GM21825 (cell line): ENCODE measurements at regions not wholly inside any gene's neighbourhood (a gene's known extent, or its start where the extent isn't known, plus 50 kb on each side); places are given as distances from the start of the nearest gene placed in this dataset.

ENCODE experiments used
- ATAC-seq: cut with Tn5 transposase; IDR thresholded peaks from one replicate; pipeline ENCODE4 v1.9.1; 2021; ENCODE audit warnings: mild to moderate bottlenecking, moderate library complexity; ENCODE audit not compliant: unreplicated experiment

- ATAC-seq = no peak
These were observed 217.0 kb upstream of the TLE3 start for GRCh38 chr15:70314688-70315087.

DNA sequence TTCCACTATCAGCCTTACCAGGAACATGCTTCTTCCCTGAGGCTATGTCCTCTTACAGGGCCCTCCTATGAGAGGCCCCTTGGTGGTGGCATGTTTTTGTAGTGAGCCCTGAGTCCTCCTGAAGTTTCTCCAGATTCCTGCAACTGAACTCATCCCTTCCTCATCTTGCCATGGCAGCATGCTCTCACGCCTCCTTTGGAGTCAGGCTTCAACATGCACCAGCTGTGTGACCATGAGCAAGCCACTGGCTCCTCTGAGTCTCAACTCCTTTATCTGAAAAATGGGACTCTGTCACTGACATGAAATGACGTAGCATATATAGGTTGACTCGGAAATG lies 216.3 kb upstream of the TLE3 start:
- ATAC-seq = no peak

DNA sequence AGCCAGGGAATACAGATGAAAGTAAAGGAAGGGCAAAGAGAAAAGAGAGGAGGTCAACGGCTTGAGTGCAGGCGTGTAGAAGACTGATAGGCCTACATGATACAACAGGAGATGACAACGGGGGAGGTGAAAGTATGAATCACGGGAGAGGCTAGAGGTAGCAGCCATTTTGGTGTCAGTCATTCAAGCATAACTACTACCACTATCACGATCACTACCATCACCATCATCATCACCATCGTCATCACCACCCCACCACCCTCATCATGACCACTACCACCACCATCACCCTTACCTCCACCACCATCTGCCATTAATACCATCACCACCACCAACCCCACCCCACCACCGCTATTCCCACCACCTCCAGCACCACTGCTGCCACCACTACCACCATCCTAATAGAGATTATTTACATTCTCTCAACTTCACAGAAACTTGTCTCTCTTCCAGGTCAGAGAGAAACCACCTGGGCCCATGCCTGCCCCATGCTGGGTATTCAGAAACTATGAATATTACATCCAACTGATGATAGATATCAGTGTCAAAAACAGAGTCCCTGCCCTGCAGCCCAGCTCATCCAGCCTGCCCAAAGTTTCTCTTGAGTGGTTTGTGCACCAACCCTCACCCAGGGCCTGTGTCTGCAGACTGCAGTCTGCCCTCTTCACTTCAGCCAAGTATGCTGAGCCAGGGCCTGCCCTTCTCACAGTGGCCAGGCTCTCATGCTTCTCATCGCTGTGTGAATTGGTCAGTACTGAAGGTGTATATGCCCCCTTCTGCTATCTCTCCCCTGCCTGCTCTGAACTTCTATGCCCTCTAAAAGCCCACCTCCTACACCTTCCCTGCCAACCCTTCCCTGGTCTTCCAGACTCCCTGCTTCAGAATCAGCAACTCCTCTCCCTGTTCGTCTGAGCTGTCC lies 215.6 kb upstream of the TLE3 start:
- no peak for ATAC-seq

DNA sequence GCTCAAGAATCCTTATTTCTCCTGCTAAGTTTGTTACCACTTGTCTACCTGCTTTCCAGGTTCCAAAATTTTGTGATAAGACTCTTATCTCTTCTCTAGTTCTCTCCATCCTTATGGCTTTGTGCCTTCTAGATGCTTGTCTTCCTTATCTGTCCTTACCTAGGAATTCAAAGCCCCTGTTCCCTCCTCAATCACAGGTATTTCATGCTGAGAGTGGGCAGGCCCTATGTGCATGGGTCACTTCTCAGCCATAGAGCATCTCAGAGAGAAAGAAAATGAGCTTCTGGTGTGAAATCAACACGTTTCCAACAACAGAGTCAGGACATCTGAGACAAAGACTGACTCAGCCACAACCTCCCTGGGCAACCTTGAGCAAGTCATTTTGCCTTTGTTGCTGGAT lies 214.1 kb upstream of the TLE3 start:
- no peak for ATAC-seq

- ATAC-seq = no peak
These were observed 212.0 kb upstream of the TLE3 start for GRCh38 chr15:70309716-70310115.

DNA sequence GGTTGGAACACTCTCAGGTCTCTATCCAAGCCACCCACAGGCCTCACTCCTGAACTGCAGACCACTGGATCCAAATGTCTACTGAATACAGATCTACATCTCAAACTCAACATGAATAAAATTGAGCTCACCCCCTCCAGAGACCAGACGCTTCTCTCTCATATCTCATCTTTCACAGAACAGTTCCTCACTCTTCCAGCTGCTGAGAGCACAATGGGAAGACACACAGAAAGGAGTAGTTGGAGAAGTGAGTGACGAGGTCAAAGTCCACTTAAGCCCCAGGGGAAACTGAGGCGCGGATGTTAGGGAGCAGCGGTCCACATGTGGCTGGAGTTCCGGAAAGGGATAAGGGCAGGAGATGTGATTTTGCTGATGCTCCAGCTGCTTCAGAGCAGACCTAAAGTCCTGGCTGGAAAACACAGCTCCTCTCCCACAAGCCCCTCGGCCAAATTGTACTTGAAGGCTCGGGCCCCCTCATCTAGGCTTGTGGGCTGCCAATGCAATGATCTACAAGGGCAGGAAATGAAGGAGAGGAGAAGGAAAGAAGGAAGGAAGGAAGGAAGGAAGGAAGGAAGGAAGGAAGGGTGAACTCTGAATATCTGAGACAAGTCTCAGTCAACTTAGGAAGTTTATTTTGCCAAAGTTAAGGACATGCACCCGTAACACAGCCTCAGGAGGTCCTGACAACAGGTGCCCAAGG lies 211.2 kb upstream of the TLE3 start:
- no peak for ATAC-seq

DNA sequence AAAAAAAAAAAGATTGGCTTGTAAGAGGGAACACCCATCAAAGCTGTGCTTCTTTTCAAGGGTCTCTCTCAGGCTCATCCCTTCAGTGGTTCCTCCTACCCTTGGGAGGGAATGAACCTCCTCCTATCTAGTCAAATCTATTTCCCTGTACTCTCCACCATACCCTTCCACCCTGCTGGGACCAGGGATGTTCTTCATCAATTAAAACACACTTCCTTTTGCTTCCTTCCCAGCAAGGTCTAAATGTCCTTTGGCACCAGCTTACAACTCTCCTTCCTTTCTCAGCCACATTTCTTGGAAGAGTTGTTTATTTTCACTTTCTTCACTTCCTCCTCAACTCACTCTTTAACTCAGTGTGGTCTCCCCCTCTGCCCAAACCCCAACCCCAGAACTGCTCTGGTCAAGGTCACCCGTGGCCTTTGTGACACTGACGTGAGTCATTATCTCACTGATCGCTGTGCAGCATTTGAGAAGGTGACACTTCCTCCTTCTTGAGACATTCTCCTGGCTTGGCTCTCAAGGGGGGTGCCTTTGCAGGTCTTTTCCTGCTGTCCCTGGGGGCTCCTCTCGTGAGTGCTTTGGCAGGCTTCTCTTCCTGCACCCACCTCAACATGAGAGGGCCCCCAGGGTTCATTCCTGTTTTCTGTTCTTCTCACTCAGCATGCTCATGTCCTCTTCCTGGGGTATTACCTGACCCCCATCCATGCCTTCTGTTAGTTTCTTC lies 210.5 kb upstream of the TLE3 start:
- no peak for ATAC-seq

GRCh38 chr15:70306582-70306981 lies 208.9 kb upstream of the TLE3 start:
- no peak for ATAC-seq

- no peak for ATAC-seq
These were observed 208.4 kb upstream of the TLE3 start for GRCh38 chr15:70306081-70306480.

GRCh38 chr15:70303981-70304380 lies 206.3 kb upstream of the TLE3 start:
- no peak for ATAC-seq

DNA sequence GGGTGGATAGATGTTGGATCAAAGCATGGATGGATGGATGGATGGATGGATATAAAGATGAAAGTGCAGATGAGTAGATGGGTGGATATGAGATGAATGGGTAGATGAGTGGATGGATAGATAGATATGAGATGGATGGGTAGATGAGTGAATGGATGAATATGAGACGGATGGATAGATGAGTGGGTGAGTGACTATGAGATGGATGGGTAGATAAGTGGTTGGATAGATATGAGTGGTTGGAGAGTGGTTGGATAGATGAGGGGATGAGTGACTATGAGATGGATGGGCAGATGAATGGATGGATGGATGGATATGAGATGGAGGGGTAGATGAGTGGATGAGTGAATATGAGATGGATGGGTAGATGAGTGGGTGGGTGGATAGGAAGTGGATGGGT lies 204.6 kb upstream of the TLE3 start:
- ATAC-seq = no peak

- no peak for ATAC-seq
These were observed 203.7 kb upstream of the TLE3 start for GRCh38 chr15:70301396-70301795.

GRCh38 chr15:70299931-70300869 lies 202.5 kb upstream of the TLE3 start:
- peak; percentile 97 for ATAC-seq

- ATAC-seq = no peak
These were observed 199.8 kb upstream of the TLE3 start for GRCh38 chr15:70297465-70298058.

- no peak for ATAC-seq
These were observed 197.1 kb upstream of the TLE3 start for GRCh38 chr15:70294731-70295305.

- ATAC-seq = no peak
These were observed 196.1 kb upstream of the TLE3 start for GRCh38 chr15:70293591-70294470.

DNA sequence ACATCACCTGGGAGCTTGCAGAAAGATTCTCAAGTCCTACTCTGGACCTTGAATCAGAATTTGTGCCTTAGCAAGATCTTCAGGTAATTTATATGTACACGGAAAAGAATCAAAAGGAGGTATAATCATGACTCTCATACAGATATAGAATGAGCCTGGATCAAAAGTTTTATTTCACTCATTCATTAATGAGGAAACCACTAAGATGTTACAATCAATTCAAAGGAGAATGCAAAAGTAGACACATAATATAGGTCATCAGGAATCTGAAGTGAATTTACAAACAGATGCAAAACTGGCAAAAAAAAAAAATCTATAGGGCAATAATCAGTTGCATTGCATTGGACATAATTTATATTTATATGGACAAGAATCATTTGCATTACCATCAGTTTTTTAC lies 195.4 kb upstream of the TLE3 start:
- ATAC-seq = no peak

GRCh38 chr15:70292076-70292760 lies 194.5 kb upstream of the TLE3 start:
- ATAC-seq = no peak
